CD8-positive, alpha-beta memory T cell (primary cell): ENCODE measurements at regions not wholly inside any gene's neighbourhood (a gene's known extent, or its start where the extent isn't known, plus 50 kb on each side); places are given as distances from the start of the nearest gene placed in this dataset.
"Not testable (repeated sequence)": the region's sequence is repeated elsewhere in the genome, so short reads cannot be mapped to it uniquely, and the experiment has no call there.

Experiments used
- CTCF ChIA-PET: fragments of 350-600 bp; sonication (Branson Sonifier 250); formaldehyde crosslinking; loops from one replicate; lab custom pipeline; 2021; ENCODE audit warnings: antibody characterized with exemption; lab: Charles Lee
- POLR2A ChIA-PET: fragments of 350-600 bp; sonication (Branson Sonifier 250); formaldehyde crosslinking; loops from one replicate; lab custom pipeline; 2021; ENCODE audit warnings: antibody characterized with exemption; lab: Charles Lee
- DNase-seq, 5 donors: peaks; one replicate each; pipeline versions ENCODE4 v3.0.0 to v3.0.0-alpha.2; 2020 to 2022; ENCODE audit warnings: mixed read lengths in 1 of 5
- H3K27ac ChIP-seq: one replicate; pipeline ENCODE4 v1.7.0; 2013; ENCODE audit warnings: low read depth, mild to moderate bottlenecking, low read length, moderate library complexity
- H3K27me3 ChIP-seq: 2 replicates; pipeline ENCODE4 v1.7.0; 2013; ENCODE audit warnings: low read length, mild to moderate bottlenecking; ENCODE audit not compliant: insufficient read depth, poor library complexity, severe bottlenecking
- H3K36me3 ChIP-seq: 2 replicates; pipeline ENCODE4 v1.7.0; 2013; ENCODE audit warnings: mild to moderate bottlenecking, low read length, moderate library complexity; ENCODE audit not compliant: insufficient read depth
- H3K4me1 ChIP-seq: 2 replicates; pipeline ENCODE4 v1.7.0; 2013; ENCODE audit warnings: mild to moderate bottlenecking, low read length, moderate library complexity; ENCODE audit not compliant: insufficient read depth
- H3K4me3 ChIP-seq: 2 replicates; pipeline ENCODE4 v1.7.0; 2013; ENCODE audit warnings: mild to moderate bottlenecking, low read length
- H3K9me3 ChIP-seq: 2 replicates; pipeline ENCODE4 v1.7.0; 2013; ENCODE audit warnings: mild to moderate bottlenecking, low read length
- H3K27ac Mint-ChIP-seq, 8 donors: one replicate each; pipeline ENCODE4 v1.8.0; 2020 to 2021; ENCODE audit warnings: mixed read lengths in 8 of 8, mild to moderate bottlenecking in 6 of 8, inconsistent platforms in 3 of 8, moderate library complexity in 3 of 8
- H3K27me3 Mint-ChIP-seq, 2 donors: one replicate each; pipeline ENCODE4 v1.8.0; 2020 to 2021; ENCODE audit warnings: mixed read lengths in 2 of 2, mild to moderate bottlenecking in 1 of 2, moderate library complexity in 1 of 2
- H3K36me3 Mint-ChIP-seq, 3 donors: one replicate each; pipeline ENCODE4 v1.8.0; 2020 to 2021; ENCODE audit warnings: mixed read lengths in 3 of 3, inconsistent platforms in 1 of 3, mild to moderate bottlenecking in 1 of 3
- H3K4me1 Mint-ChIP-seq, 3 donors: one replicate each; pipeline ENCODE4 v1.8.0; 2020 to 2021; ENCODE audit warnings: mixed read lengths in 3 of 3, inconsistent platforms in 1 of 3, mild to moderate bottlenecking in 1 of 3
- H3K4me3 Mint-ChIP-seq, 7 donors: one replicate each; pipeline ENCODE4 v1.8.0; 2020 to 2021; ENCODE audit warnings: mixed read lengths in 7 of 7, mild to moderate bottlenecking in 6 of 7, moderate library complexity in 4 of 7, inconsistent platforms in 2 of 7
- H3K9me3 Mint-ChIP-seq, 5 donors: one replicate each; pipeline ENCODE4 v1.8.0; 2020 to 2022; ENCODE audit warnings: mixed read lengths in 5 of 5, mild to moderate bottlenecking in 3 of 5, moderate library complexity in 2 of 5, inconsistent platforms in 1 of 5

DNA sequence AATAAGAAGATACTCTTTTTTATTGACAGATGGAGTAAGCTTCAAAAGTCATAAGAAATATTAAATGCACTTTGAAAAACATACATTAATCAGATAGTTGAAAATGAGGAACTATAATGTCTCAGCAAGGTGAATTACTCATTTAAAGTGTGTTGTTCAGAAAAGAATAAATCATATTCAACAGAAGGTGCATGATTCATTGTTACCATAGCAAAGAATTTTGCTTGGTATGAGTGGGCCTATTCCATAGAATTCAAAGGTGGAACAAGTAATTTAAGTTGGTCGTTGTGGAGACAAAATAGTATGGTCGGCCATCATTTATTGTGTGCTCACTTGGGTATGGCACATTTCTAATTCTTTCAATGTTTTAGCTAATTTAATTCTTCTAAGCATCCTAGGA is 1920.2 kb upstream of the CDH9 start:
- H3K36me3 ChIP-seq = no peaks in the 10 kb centered on the region
- peaks cover 0 to 11% (median 2%) of the 10 kb centered on the region in 5 donors for H3K9me3 Mint-ChIP-seq
- H3K4me3 ChIP-seq = no peak overlapping the region
- no peak for DNase-seq
- no peaks in the 10 kb centered on the region for H3K27me3 ChIP-seq
- no peaks in the 10 kb centered on the region for H3K4me1 Mint-ChIP-seq
- no peaks in the 10 kb centered on the region for H3K9me3 ChIP-seq
- H3K27me3 Mint-ChIP-seq = no peaks in the 10 kb centered on the region
- no peaks in the 10 kb centered on the region for H3K4me1 ChIP-seq
- no peak overlapping the region for H3K27ac ChIP-seq
- POLR2A ChIA-PET = no interaction called here
- no peak overlapping the region for H3K4me3 Mint-ChIP-seq
- H3K36me3 Mint-ChIP-seq = no peaks in the 10 kb centered on the region
- H3K27ac Mint-ChIP-seq = no peak overlapping the region
- CTCF ChIA-PET = no interaction called here

DNA sequence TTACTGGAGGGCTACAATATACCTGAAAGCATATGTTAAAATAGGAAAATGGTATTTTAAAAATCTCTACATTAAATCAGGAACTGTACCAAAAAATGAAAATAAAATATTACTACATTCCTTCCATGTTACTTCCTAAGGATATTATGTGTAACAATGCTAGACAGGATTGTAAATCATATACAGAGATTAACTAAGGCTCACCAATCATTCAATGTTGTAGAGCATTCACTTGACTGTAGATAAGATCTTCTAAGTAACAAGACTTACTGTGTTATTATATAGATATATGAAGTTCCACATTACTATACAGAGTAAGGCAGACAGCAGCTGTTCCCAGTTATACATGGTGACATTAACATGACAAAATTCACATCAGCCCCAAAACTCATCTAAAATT is 1919.1 kb upstream of the CDH9 start:
- H3K4me1 Mint-ChIP-seq = no peaks in the 10 kb centered on the region
- peaks cover 0 to 12% (median 2%) of the 10 kb centered on the region in 5 donors for H3K9me3 Mint-ChIP-seq
- CTCF ChIA-PET = no interaction called here
- no peak for DNase-seq
- Histone ChIP-seq H3K4me3 (no peak overlapping the region), H3K36me3 (no peaks in the 10 kb centered on the region), H3K4me1 (no peaks in the 10 kb centered on the region), H3K9me3 (no peaks in the 10 kb centered on the region), H3K27ac (no peak overlapping the region), H3K27me3 (no peaks in the 10 kb centered on the region)
- no peak overlapping the region for H3K27ac Mint-ChIP-seq
- no peaks in the 10 kb centered on the region for H3K27me3 Mint-ChIP-seq
- no peaks in the 10 kb centered on the region for H3K36me3 Mint-ChIP-seq
- H3K4me3 Mint-ChIP-seq = no peak overlapping the region
- POLR2A ChIA-PET = no interaction called here

DNA sequence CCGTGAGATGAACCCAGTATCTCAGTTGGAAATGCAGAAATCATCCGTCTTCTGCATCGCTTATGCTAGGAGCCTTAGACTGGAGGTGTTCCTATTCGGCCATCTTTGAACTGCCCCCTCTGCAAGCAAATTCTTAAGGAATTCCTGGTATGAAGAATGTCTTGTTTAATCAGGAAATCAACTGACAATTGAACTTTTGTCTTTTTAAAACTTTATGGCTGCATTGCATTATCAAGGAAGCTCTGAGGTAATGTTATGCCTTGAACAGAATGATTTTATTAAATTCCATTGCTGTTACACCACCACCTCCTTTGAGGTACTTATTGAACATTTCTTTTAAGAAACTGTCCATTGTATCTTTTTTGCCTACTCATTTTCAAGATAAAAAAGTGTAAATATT is 1915.7 kb upstream of the CDH9 start:
- Mint-ChIP-seq H3K9me3 (peaks cover 4 to 12% (median 9%) of the 10 kb centered on the region in 5 donors), H3K4me1 (no peaks in the 10 kb centered on the region), H3K36me3 (no peaks in the 10 kb centered on the region), H3K27me3 (no peaks in the 10 kb centered on the region), H3K4me3 (no peak overlapping the region), H3K27ac (no peak overlapping the region)
- H3K9me3 ChIP-seq = no peaks in the 10 kb centered on the region
- H3K27me3 ChIP-seq = no peaks in the 10 kb centered on the region
- CTCF ChIA-PET = no interaction called here
- no peak overlapping the region for H3K27ac ChIP-seq
- H3K4me1 ChIP-seq = no peaks in the 10 kb centered on the region
- H3K4me3 ChIP-seq = no peak overlapping the region
- H3K36me3 ChIP-seq = no peaks in the 10 kb centered on the region
- DNase-seq = no peak
- POLR2A ChIA-PET = no interaction called here

DNA sequence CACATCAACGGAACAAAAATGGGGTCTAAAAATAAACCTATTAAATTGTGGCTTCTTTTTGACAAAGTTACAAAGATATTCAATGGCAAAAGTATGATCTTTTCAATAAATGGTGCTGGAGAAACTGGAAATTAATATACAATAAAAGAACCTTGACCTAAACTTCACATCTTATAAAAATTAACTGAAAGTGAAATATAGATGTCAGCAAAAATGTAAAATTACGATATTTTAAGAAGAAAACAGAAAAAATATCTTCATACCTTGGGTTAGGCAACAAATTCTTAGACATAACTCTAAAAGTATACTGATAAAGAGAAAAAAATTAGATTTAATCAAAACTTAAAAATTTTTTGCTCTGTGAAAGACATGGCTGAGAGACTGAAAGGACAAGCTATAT is 1909.5 kb upstream of the CDH9 start:
- Histone ChIP-seq H3K36me3 (no peaks in the 10 kb centered on the region), H3K27me3 (no peaks in the 10 kb centered on the region), H3K4me1 (no peaks in the 10 kb centered on the region), H3K9me3 (no peaks in the 10 kb centered on the region), H3K4me3 (no peak overlapping the region), H3K27ac (no peak overlapping the region)
- no peaks in the 10 kb centered on the region for H3K4me1 Mint-ChIP-seq
- CTCF ChIA-PET = no interaction called here
- no peak overlapping the region for H3K27ac Mint-ChIP-seq
- no peaks in the 10 kb centered on the region for H3K27me3 Mint-ChIP-seq
- POLR2A ChIA-PET = no interaction called here
- peaks cover 6 to 23% (median 13%) of the 10 kb centered on the region in 5 donors for H3K9me3 Mint-ChIP-seq
- no peak for DNase-seq
- H3K4me3 Mint-ChIP-seq = no peak overlapping the region
- H3K36me3 Mint-ChIP-seq = no peaks in the 10 kb centered on the region

DNA sequence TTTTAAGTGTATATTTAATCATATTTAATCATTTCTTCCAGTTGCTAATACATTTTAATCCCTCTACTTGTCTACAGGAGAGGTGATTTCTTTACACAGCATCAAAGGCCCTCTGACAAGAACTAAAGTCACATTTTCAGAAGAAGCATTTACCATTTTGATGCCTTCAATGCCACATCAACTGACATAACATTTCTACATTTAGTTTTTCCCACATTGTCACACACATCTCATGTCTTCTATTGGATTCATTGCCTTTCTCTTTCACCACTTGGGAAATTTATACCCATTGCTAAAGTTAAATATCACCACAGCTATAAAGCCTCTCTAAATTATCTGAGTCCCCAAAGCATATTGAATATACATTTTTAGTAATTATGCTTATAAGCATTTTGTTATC is 1907.5 kb upstream of the CDH9 start:
- no peaks in the 10 kb centered on the region for H3K9me3 ChIP-seq
- H3K27ac Mint-ChIP-seq = no peak overlapping the region
- H3K9me3 Mint-ChIP-seq = peaks cover 3 to 25% (median 11%) of the 10 kb centered on the region in 5 donors
- no peaks in the 10 kb centered on the region for H3K27me3 ChIP-seq
- ChIA-PET CTCF (no interaction called here), POLR2A (no interaction called here)
- no peaks in the 10 kb centered on the region for H3K36me3 ChIP-seq
- no peaks in the 10 kb centered on the region for H3K27me3 Mint-ChIP-seq
- no peaks in the 10 kb centered on the region for H3K4me1 Mint-ChIP-seq
- no peak overlapping the region for H3K27ac ChIP-seq
- no peak overlapping the region for H3K4me3 ChIP-seq
- no peaks in the 10 kb centered on the region for H3K36me3 Mint-ChIP-seq
- DNase-seq = no peak
- no peak overlapping the region for H3K4me3 Mint-ChIP-seq
- H3K4me1 ChIP-seq = no peaks in the 10 kb centered on the region

DNA sequence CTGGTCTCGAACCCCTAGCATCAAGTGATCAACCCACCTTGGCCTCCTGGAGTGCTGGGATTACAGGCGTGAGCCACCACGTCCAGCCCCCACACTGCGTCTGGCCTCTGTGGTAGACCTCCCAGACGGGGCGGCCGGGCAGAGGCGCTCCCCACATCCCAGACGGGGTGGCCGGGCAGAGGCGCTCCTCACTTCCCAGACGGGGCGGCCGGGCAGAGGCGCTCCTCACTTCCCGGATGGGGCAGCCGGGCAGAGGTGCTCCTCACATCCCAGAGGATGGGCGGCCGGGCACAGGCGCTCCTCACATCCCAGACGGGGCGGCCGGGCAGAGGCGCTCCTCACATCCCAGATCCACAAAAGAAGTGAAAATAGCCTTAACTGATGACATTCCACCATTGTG is 1891.0 kb upstream of the CDH9 start:
- H3K4me1 ChIP-seq, H3K27ac ChIP-seq, DNase-seq, CTCF ChIA-PET, H3K27me3 Mint-ChIP-seq, H3K9me3 ChIP-seq, H3K4me3 ChIP-seq, H3K4me1 Mint-ChIP-seq, H3K4me3 Mint-ChIP-seq, H3K36me3 Mint-ChIP-seq, H3K27me3 ChIP-seq, POLR2A ChIA-PET, H3K36me3 ChIP-seq, H3K27ac Mint-ChIP-seq: not testable (repeated sequence)
- H3K9me3 Mint-ChIP-seq = peaks cover 10 to 39% (median 22%) of the 10 kb centered on the region in 5 donors

DNA sequence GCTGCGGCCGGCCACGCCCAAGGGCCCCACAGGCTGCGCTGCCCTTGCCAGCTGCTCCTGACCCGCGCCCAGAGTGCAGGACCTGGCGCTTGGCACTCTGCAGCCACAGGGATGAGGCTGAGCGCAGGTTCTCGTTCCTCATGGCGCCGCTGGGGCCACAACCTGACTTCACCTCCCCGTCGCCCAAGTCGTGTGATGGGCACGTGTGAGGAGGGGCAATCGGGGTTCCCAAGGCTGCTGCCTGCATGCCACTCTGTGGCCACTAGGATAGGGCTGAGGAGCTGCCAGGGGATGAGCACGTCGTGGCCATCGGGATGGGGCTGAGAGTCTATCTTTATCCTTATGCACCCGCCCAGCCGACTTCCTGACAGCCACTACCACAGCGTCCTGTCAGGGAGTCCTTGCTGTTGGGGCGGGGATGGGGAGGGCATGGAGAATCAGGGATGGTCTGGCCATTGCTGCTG is 1890.0 kb upstream of the CDH9 start:
- H3K9me3 ChIP-seq, CTCF ChIA-PET, POLR2A ChIA-PET, H3K27ac ChIP-seq, H3K27me3 ChIP-seq, H3K36me3 ChIP-seq, H3K4me3 Mint-ChIP-seq, H3K4me1 Mint-ChIP-seq, H3K36me3 Mint-ChIP-seq, H3K27ac Mint-ChIP-seq, H3K27me3 Mint-ChIP-seq, DNase-seq, H3K4me3 ChIP-seq, H3K4me1 ChIP-seq: not testable (repeated sequence)
- peaks cover 10 to 39% (median 22%) of the 10 kb centered on the region in 5 donors for H3K9me3 Mint-ChIP-seq

DNA sequence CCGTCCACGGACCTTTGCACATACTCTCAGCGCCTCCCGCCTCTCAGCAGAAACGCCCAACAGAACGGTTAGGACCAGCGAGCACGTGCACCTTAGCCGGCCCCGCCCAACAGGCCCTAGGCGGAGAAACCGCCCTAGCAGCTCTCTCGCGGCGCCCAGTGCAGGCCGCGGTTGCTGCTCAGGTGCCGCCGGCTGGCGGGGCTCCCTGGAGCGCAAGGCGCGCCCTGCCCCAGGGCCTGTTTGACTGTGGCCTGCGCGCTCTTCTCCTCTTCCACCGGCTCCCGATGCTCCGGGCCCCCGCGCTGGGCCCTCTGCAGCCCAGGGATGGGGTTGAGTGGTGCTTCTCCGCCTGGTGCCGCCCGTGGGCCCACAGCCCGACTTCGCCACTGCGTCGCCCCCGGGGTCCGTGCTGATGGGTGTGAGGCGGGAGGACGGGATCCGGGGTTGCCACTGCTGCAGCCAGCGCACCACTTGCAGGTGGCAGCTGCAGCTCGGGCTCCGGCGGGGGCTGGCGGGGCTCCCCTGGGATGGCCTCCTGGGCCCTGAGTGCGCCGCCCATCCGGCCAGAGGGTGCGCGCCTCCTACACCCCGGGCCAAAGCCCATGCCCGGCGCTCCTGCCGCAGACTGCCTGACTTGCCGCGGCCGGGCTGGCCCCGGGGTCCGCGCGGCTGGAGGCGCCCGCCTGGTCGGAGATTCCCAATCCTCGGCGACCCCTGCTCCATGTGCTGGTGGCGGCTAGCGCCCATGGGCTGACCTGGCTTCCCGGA is 1889.4 kb upstream of the CDH9 start:
- no peak overlapping the region for H3K4me3 ChIP-seq
- CTCF ChIA-PET = no interaction called here
- POLR2A ChIA-PET = no interaction called here

More for the DNA sequence above, 1889.4 kb upstream of the CDH9 start:
- no peaks in the 10 kb centered on the region for H3K36me3 ChIP-seq
- Mint-ChIP-seq H3K36me3 (no peaks in the 10 kb centered on the region), H3K27ac (no peak overlapping the region), H3K4me3 (no peak overlapping the region), H3K9me3 (peaks cover 10 to 36% (median 22%) of the 10 kb centered on the region in 5 donors), H3K4me1 (no peaks in the 10 kb centered on the region), H3K27me3 (no peaks in the 10 kb centered on the region)
- no peak overlapping the region for H3K27ac ChIP-seq
- no peaks in the 10 kb centered on the region for H3K9me3 ChIP-seq
- H3K4me1 ChIP-seq = no peaks in the 10 kb centered on the region
- no peak for DNase-seq
- H3K27me3 ChIP-seq = no peaks in the 10 kb centered on the region
